ENCODE measurements at regions not wholly inside any gene's neighbourhood (a gene's known extent, or its start where the extent isn't known, plus 50 kb on each side); places are given as distances from the start of the nearest gene placed in this dataset.

- no peak for DNase-seq
- intact Hi-C loops (cut with DNase I): no loop called here
Measured at GRCh38 chrX:10741550-10741949, 121.2 kb upstream of the MID1 start.

GRCh38 chrX:10743476-10743875 lies 123.1 kb upstream of the MID1 start:
- no peak for DNase-seq
- intact Hi-C loops (cut with DNase I): no loop called here

GRCh38 chrX:10744007-10744406 lies 123.6 kb upstream of the MID1 start:
- intact Hi-C loops (cut with DNase I): no loop called here
- DNase-seq: no peak

DNA sequence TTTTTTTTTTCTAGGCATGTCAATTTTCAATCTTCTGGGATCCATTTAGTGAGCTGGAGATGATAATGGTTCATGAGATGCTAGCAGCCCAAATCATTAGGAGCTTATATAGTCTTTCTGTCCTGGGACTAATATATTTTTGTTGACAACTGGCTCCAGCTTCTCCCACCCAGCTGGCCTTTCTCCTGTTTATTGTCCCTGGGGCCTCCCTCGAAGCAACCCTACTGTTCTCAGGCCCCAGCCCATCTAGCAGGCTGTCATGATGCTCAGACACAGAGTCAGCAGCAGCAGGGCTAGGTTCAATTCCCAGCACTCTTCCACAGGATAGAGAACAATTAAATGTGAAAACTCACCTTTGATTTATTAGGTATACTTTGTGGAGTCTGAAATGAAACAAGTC lies 127.6 kb upstream of the MID1 start:
- intact Hi-C loops (cut with DNase I): no loop called here
- DNase-seq: no peak

GRCh38 chrX:10749113-10749512 lies 128.7 kb upstream of the MID1 start:
- no peak for DNase-seq
- intact Hi-C loops (cut with DNase I): no loop called here

DNA sequence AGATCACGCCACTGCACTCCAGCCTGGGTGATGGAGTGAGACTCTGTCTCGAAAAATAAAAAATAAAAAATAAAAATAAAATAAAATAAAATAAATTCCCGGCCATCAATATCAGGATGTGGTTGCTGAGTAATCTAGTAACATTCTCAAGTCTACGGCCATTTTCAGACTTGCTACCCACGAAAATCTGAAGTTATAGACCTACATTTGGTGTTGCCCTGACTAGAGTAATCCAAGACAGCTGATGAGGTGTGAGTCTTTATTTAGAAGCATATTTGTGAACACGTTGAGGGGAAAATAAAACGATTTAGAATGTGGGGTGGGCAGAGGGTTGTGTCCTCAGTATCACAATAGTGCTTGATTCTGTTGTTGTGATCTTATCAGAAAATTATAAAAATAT lies 130.2 kb upstream of the MID1 start:
- intact Hi-C loops (cut with DNase I): no loop called here
- DNase-seq: no peak

- DNase-seq: no peak
- intact Hi-C loops (cut with DNase I): no loop called here
Measured at GRCh38 chrX:10753116-10753515, 132.7 kb upstream of the MID1 start.

DNA sequence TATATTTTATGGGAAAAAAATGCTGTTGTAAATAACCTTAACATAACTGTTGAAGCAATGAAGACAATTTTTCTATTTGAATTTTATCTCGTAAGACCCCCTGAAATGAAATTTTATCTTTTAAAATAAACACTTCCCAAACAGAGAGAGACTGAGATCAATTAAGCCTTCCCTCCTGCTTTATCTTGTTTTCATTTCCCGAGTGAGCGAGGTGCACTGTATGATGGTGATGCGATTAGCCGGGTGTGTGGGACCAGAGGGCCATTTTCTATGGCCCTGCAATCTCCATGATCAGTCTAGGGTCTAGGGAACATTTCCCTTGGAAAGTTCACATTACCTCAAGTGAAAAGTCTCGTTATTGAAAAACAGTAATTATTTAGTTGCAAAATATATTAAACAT lies 134.1 kb upstream of the MID1 start:
- intact Hi-C loops (cut with DNase I): no loop called here
- DNase-seq: no peak

DNA sequence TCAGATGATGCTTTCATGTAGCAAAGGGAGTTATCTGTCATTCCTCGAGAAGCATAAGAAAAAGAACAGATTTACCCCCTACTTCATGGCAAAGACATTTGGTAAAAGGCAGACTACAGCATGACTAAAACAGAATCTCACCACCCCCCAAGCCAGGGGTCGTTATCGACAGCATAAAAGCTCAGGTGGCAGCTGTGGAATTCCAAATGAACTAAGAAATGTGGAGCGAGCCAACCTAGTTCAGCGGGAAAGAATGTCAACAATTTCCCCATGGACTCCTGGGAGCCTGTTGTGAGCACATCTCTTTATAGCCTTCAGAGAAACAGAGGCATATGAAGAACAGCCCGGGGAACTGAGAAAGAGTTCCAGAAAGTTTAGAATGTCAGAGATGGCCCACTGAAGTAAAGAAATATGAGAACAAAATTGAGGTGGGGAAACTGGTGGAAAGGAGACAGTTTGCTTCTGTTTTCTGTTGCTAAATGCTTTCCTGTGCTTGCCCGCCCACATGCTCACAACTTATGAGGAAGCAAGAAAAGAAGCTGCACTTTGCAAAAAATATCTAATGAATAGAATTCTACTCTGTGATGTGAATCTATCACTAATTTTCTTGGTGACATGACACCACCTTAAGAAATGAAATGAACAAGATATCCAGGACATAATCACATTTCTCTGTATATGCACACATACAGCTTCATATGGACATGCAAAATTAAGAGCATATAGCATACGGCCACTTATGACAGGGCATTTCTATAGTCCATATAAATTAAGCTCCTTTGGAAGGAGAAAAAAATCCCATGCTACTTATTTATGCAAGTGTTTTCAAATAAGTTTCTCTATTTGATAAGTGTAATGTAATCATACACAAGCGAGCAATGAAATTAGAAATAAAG lies 135.3 kb upstream of the MID1 start:
- intact Hi-C loops (cut with DNase I): no loop called here
- no peak for DNase-seq

DNA sequence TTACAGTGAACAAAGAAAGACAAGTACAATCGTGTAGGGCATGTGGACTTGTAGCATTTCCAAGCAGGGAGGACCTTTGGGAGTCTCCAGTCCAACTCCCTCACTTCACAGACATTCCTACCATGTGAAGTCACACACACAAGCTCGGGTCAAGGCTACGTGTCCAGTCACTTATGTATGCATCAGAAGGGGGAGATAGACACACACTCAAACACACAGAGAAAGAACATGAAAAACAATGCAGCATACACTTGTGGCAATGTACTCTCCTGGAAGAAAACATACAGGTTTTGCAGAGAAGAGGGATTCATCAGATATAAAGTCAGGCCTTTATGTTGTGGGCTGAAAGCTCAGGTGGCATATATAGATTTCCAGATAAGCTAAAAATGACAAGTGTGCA lies 136.1 kb upstream of the MID1 start:
- no peak for DNase-seq
- intact Hi-C loops (cut with DNase I): no loop called here

GRCh38 chrX:10759141-10759799 lies 138.9 kb upstream of the MID1 start:
- intact Hi-C loops (cut with DNase I): no loop called here
- no peak for DNase-seq

- intact Hi-C loops (cut with DNase I): no loop called here
- DNase-seq: no peak
Measured at GRCh38 chrX:10761447-10761846, 141.1 kb upstream of the MID1 start.

GRCh38 chrX:10769195-10769594 lies 148.8 kb upstream of the MID1 start:
- DNase-seq: peak in 2 of 42 donors; percentile 8 to 18
- intact Hi-C loops (cut with DNase I): no loop called here

- intact Hi-C loops (cut with DNase I): no loop called here
- peak in 32 of 42 donors; percentile 3 to 62 (median 25) for DNase-seq
Measured at GRCh38 chrX:10769696-10770619, 149.6 kb upstream of the MID1 start.

DNA sequence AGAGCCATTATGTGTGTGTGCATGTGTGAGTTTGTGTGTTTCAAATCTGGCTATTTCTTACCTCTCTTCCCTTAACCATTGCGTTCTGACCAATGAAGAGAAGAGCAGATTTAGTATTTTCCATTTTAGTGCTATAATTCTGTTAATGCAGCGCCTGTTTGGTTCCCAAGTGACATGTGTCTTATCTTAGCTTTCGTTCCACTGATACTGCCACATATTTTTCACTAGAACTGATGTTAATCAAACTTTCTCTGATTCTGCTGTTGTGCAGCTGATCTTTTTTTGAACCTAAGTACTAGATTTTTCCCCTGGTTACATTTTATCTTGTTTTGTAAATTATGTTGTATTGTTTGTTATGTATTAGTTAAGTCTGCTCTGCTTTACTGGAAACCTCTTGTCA lies 152.9 kb upstream of the MID1 start:
- intact Hi-C loops (cut with DNase I): no loop called here
- DNase-seq: no peak

DNA sequence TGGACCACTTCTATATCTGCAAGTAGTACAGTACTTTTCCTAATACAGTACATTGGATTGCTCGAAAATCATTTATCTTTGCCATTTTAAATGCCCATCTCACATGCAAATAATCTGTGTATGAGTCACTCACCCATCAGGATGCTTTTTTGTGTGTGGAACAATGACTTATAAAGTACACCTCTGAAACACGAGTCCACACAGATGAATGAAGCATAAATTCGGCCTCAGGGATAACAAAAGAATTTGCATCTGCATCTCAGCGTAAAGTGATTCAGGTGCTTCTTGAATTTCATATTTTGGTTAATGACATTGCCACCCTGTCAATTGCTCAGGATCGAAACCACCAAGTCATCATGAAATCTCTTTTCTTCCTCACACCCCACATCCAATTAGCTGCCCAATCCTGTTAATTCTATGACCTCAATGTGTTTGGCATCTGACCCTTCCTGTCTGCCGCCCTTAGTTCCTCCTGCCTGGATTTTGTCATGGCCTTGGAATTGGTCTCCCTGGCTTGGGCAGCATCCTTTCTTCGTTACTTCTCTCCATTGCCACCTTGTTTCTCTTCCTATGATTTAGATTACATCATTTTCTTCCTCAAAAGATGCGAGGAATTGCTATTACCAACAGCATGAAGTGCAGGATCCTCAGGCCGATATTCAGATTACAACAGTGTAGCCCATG lies 161.6 kb upstream of the MID1 start:
- intact Hi-C loops (cut with DNase I): no loop called here
- DNase-seq: no peak

- no peak for DNase-seq
- intact Hi-C loops (cut with DNase I): no loop called here
Measured at GRCh38 chrX:10783451-10783995, 163.1 kb upstream of the MID1 start.

- DNase-seq: no peak
- intact Hi-C loops (cut with DNase I): no loop called here
Measured at GRCh38 chrX:10787264-10787663, 166.9 kb upstream of the MID1 start.

DNA sequence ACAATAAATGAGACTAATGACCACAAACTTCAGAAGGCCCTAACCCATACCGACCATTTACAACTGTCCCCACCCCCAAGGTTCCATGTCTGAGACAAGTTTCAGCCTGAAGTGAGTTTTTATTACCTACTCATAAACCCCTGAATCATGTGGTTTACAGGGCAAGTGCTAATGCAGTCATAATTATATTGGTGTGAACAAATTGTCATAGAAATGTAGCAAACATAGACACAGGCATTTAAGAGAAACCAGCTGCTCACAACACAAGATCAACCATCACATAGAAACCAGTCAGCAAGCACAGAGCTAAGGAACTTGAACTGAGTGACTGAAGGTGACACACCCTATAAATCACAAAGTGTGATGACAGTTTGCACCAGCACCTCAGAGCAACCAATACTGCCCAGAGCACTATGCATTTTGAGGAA lies 173.8 kb upstream of the MID1 start:
- intact Hi-C loops (cut with DNase I): no loop called here

More for the DNA sequence above, 173.8 kb upstream of the MID1 start:
- no peak for DNase-seq
